Stimulated activated CD8-positive, alpha-beta memory T cell treated with anti-CD3 and anti-CD28 coated beads, Interleukin-12 subunit alpha, Interleukin-12 subunit beta, amount 100 ng/mL, for 24 hours (primary cell): ENCODE measurements at regions not wholly inside any gene's neighbourhood (a gene's known extent, or its start where the extent isn't known, plus 50 kb on each side); places are given as distances from the start of the nearest gene placed in this dataset.
"Not testable (repeated sequence)": the region's sequence is repeated elsewhere in the genome, so short reads cannot be mapped to it uniquely, and the experiment has no call there.

Experiments used
- DNase-seq: peaks from one replicate; pipeline ENCODE4 v3.0.0-alpha.2; 2020; ENCODE audit errors: extremely low read depth

GRCh38 chr4:124426279-124426678, 286.3 kb downstream of the ANKRD50 start:
- no peak for DNase-seq

- DNase-seq: no peak
Observed at GRCh38 chr4:124427095-124427767, 285.3 kb downstream of the ANKRD50 start.

- no peak for DNase-seq
Observed at GRCh38 chr4:124428648-124429047, 283.9 kb downstream of the ANKRD50 start.

GRCh38 chr4:124429746-124430250, 282.7 kb downstream of the ANKRD50 start:
- DNase-seq: no peak

GRCh38 chr4:124431653-124432192, 280.8 kb downstream of the ANKRD50 start:
- DNase-seq: no peak

GRCh38 chr4:124432500-124432899, 280.0 kb downstream of the ANKRD50 start:
- no peak for DNase-seq

DNA sequence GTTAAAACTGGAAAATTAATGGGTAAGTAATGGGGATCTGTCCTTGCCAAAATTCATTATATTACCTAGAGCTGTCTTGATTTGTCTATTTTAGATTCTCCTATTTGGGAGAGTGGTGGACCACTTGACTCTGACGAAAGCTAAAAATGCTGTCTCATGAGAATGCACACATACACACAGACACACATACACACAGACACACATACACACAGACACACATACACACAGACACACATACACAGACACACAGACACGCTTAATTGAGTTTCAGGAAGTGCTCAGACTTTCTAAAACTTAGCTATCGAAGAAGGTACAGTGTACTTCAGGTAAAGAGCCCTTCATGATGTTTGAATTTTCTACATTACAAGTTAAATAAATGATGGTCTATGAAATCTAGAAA, 279.5 kb downstream of the ANKRD50 start:
- no peak for DNase-seq

GRCh38 chr4:124433500-124433899, 279.0 kb downstream of the ANKRD50 start:
- no peak for DNase-seq

GRCh38 chr4:124435274-124435950, 277.1 kb downstream of the ANKRD50 start:
- no peak for DNase-seq

- DNase-seq: no peak
Observed at GRCh38 chr4:124437853-124438495, 274.6 kb downstream of the ANKRD50 start.

GRCh38 chr4:124445071-124445470, 267.5 kb downstream of the ANKRD50 start:
- DNase-seq: no peak

DNA sequence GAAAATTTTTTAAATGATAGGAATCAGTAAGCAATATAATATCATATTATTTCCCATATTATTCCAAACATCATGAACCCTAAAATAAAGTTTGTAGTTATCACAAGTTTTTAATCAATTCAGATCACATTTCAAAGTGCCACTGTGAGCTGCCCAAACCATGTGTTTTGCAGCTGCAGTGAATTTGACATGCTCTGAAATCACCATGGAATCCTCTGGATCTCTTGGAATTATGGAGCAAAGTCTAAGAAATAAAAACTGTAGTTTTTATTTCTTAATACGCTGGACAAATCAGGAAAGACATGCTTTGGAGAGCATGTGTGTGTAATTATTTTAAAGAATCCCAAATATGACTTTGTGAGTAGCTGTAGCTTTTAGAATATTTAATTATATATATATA, 262.7 kb downstream of the ANKRD50 start:
- no peak for DNase-seq

DNA sequence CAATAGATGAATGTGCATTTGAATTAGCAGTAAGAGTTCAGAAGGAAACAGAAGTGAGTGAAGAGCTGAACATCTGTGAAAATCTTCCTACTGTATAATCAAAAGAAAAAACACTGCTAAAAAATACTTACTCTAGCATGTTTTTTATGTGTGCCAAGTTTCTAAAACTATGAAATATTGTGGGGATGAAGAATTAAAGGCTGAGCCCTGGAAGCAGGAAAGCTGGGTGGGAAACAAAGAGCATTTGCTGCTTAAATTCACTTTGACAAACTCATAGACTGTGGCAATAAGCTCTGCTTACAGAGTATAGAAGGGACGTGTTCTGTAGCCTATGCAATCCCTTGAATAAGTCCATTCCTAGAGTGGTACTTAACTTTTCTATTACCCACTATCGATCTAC, 261.7 kb downstream of the ANKRD50 start:
- DNase-seq: no peak

GRCh38 chr4:124454772-124455270, 257.7 kb downstream of the ANKRD50 start:
- no peak for DNase-seq

DNA sequence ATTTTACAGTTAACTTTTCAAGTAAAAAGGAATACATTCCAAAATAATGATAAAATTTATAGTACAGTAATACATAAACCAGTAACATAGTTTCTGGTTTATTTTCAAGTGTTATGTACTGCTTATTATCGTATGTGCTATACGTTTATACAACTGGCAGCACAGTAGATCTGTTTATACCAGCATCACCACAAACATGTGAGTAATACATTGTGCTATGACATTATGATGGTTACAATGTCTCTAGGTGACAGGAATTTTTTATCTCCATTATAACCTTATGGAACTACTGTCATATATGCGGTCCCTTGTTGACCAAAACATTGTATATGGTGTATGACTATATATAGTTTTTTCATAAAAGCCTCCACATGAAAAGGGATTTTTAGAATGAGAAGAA, 256.9 kb downstream of the ANKRD50 start:
- no peak for DNase-seq

DNA sequence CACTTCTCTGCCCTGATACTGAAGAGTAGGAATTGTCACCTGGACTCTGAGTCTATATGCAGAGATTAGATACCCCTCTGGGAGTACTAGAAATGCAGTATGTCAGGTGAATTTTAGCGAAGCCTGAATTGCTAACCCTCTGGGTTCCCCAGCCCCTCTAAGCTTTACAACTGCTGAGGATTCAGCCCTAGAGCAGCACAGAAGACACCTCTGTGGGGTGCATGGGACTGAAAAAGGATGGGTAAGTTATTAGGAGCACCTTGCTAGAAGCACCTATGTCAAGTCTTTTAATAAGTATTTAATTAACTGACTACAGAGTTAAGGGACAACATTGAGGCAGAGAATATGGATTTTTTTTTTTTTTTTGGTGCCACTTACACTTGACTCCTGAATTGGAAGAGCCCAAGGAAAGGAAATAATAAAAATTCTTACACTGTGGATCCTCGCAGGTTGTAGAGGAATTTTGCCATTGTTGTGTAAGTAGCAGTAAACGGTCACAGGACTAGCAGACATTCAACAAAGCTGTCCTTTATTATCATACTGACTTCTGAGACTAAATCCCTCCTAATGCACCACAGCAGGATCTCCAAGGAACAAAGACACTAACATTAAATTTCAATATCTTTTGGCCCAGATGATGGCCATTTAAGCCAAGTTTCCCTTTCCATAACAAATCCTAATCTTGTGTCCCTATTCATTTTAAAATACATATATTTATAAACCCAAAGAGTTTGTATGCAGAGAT, 253.2 kb downstream of the ANKRD50 start:
- DNase-seq: no peak

GRCh38 chr4:124459941-124460310, 252.6 kb downstream of the ANKRD50 start:
- no peak for DNase-seq

DNA sequence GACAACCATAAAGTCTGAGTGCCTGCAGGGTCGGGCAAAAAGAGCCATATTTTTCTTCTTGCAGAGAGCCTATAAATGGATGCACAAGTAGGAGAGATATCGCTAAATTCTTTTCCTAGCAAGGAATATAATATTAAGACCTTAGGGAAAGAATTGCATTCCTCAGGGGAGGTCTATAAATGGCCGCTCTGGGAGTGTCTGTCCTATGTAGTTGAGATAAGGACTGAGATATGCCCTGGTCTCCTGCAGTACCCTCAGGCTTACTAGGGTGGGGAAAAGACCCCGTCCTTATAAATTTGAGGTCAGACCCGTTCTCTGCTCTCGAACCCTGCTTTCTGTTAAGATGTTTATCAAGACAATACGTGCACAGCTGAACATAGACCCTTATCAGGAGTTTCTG, 250.9 kb downstream of the ANKRD50 start:
- DNase-seq: not testable (repeated sequence)

- DNase-seq: no peak
Observed at GRCh38 chr4:124462954-124463828, 249.3 kb downstream of the ANKRD50 start.

GRCh38 chr4:124464836-124465235, 247.7 kb downstream of the ANKRD50 start:
- DNase-seq: no peak

DNA sequence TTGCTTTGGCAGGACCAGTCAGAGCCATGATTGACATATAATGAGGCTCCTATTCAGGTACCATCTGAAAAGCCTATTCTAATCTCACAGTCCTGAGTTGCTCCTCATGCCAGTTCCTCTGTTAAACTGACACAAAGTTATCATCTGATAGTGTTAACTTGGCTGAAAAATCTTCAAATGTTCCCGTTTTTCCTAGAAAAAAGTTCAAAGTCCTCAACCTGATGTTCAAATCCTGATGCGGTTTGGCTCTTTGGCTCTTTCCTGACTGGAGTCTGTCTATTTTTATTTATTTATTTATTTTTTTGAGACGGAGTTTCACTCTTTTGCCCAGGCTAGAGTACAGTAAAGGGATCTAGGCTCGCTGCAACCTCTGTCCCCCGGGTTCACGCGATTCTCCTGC, 244.2 kb downstream of the ANKRD50 start:
- DNase-seq: no peak
